GM21423 (cell line): ENCODE measurements at regions not wholly inside any gene's neighbourhood (a gene's known extent, or its start where the extent isn't known, plus 50 kb on each side); places are given as distances from the start of the nearest gene placed in this dataset.

Experiments used
- ATAC-seq: cut with Tn5 transposase; IDR thresholded peaks from one replicate; pipeline ENCODE4 v1.9.1; 2021; ENCODE audit warnings: mild to moderate bottlenecking, moderate library complexity; ENCODE audit not compliant: unreplicated experiment

- no peak for ATAC-seq
These were observed 934.9 kb downstream of the BRD1 start for GRCh38 chr22:48892578-48893287.

GRCh38 chr22:48891688-48892577, 935.7 kb downstream of the BRD1 start:
- ATAC-seq, result no peak

GRCh38 chr22:48890693-48891554, 936.7 kb downstream of the BRD1 start:
- no peak for ATAC-seq

GRCh38 chr22:48889887-48890692, 937.6 kb downstream of the BRD1 start:
- no peak for ATAC-seq

- ATAC-seq, result no peak
These were observed 938.4 kb downstream of the BRD1 start for GRCh38 chr22:48889209-48889830.

GRCh38 chr22:48888466-48889208, 939.0 kb downstream of the BRD1 start:
- no peak for ATAC-seq

GRCh38 chr22:48887394-48888332, 940.0 kb downstream of the BRD1 start:
- ATAC-seq, result no peak

GRCh38 chr22:48886604-48887393, 940.9 kb downstream of the BRD1 start:
- no peak for ATAC-seq

GRCh38 chr22:48885919-48886305, 941.8 kb downstream of the BRD1 start:
- no peak for ATAC-seq

GRCh38 chr22:48885271-48885918, 942.3 kb downstream of the BRD1 start:
- no peak for ATAC-seq

GRCh38 chr22:48884786-48885185, 942.9 kb downstream of the BRD1 start:
- ATAC-seq, result no peak

- ATAC-seq, result no peak
These were observed 943.3 kb downstream of the BRD1 start for GRCh38 chr22:48884324-48884723.

- no peak for ATAC-seq
These were observed 944.3 kb downstream of the BRD1 start for GRCh38 chr22:48883211-48883960.

- no peak for ATAC-seq
These were observed 945.0 kb downstream of the BRD1 start for GRCh38 chr22:48882636-48883200.

GRCh38 chr22:48881326-48881980, 946.2 kb downstream of the BRD1 start:
- ATAC-seq, result no peak
